ENCODE measurements at regions not wholly inside any gene's neighbourhood (a gene's known extent, or its start where the extent isn't known, plus 50 kb on each side); places are given as distances from the start of the nearest gene placed in this dataset.

DNA sequence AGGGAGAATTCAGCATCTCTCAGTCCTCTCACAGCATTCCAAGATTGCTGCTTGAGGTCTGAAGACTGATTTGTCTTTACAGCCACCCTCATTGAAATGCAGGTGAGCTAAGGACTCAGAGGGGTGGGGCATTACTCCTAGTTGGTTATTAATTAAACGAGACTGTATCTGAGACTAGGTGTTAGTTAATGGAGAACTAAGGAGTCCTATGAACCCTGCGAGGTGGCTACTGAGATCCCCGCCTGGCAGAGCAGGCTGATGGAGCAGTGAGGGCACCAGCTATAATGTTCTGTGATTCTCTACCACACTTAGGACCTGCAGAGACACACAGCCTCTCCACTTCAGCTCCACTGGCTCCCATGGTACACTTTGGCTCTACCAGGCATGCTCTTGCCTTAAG, 215.3 kb downstream of the MID1IP1 start:
- TF ChIP-seq, protein P1, sequence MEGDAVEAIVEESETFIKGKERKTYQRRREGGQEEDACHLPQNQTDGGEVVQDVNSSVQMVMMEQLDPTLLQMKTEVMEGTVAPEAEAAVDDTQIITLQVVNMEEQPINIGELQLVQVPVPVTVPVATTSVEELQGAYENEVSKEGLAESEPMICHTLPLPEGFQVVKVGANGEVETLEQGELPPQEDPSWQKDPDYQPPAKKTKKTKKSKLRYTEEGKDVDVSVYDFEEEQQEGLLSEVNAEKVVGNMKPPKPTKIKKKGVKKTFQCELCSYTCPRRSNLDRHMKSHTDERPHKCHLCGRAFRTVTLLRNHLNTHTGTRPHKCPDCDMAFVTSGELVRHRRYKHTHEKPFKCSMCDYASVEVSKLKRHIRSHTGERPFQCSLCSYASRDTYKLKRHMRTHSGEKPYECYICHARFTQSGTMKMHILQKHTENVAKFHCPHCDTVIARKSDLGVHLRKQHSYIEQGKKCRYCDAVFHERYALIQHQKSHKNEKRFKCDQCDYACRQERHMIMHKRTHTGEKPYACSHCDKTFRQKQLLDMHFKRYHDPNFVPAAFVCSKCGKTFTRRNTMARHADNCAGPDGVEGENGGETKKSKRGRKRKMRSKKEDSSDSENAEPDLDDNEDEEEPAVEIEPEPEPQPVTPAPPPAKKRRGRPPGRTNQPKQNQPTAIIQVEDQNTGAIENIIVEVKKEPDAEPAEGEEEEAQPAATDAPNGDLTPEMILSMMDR (IDR thresholded peaks at IDR 0.05): no peak
- TF ChIP-seq POLR2A (IDR thresholded peaks at IDR 0.05): no peak
